BJ (cell line): ENCODE measurements at regions not wholly inside any gene's neighbourhood (a gene's known extent, or its start where the extent isn't known, plus 50 kb on each side); places are given as distances from the start of the nearest gene placed in this dataset.

ENCODE experiments used
- CTCF ChIA-PET: fragments of 350-600 bp; formaldehyde crosslinking; extraction: SDS; loops from one replicate; lab custom pipeline; 2021; ENCODE audit warnings: antibody characterized with exemption, inconsistent platforms; lab: Yijun Ruan, JAX
- POLR2A ChIA-PET: fragments of 300-600 bp; sonication (Branson Sonifier 250); formaldehyde crosslinking; extraction: SDS; loops from one replicate; lab custom pipeline; 2021; ENCODE audit warnings: antibody characterized with exemption; lab: Charles Lee
- DNase-seq: peaks from one replicate; pipeline ENCODE4 v3.0.0-alpha.2; 2011; ENCODE audit warnings: low read depth
- H3K27me3 ChIP-seq: 2 replicates; pipeline ENCODE4 v1.6.0; 2011; ENCODE audit warnings: low read length; ENCODE audit not compliant: control insufficient read depth, insufficient read depth
- H3K36me3 ChIP-seq: 2 replicates; pipeline ENCODE4 v1.5.1; 2011; ENCODE audit warnings: low read length; ENCODE audit not compliant: control insufficient read depth, insufficient read depth
- H3K4me3 ChIP-seq: 2 replicates; pipeline ENCODE4 v1.5.1; 2011; ENCODE audit warnings: low read depth, mild to moderate bottlenecking, control low read depth, low read length
- TF ChIP-seq, protein P1 (sequence below): IDR thresholded peaks from 2 replicates; pipeline ENCODE4 v1.5.1; 2011; ENCODE audit warnings: low read depth, mild to moderate bottlenecking, control low read depth, inconsistent platforms, low read length, moderate library complexity; ENCODE audit not compliant: insufficient read depth

DNA sequence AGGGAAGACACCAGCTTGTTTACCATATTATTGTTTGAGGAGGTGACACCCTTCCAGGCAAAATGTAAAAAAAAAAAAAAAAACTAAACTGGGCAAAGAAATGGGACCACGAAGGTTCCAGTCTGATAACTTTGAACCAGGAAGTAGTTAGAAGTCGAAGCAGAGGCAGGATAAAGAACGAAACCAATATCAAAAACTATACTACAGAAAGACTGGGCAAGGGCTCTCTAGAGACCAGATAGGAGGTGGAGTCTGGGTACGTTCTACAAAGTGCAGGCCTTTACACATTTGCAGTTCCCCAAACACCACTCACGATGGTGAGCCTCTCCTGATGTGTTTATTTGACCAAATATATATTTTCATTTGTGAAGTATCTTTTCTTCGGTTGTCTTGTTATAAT lies 125.7 kb upstream of the CDK1 start:
- no peak overlapping the region for H3K4me3 ChIP-seq
- TF ChIP-seq, protein P1, sequence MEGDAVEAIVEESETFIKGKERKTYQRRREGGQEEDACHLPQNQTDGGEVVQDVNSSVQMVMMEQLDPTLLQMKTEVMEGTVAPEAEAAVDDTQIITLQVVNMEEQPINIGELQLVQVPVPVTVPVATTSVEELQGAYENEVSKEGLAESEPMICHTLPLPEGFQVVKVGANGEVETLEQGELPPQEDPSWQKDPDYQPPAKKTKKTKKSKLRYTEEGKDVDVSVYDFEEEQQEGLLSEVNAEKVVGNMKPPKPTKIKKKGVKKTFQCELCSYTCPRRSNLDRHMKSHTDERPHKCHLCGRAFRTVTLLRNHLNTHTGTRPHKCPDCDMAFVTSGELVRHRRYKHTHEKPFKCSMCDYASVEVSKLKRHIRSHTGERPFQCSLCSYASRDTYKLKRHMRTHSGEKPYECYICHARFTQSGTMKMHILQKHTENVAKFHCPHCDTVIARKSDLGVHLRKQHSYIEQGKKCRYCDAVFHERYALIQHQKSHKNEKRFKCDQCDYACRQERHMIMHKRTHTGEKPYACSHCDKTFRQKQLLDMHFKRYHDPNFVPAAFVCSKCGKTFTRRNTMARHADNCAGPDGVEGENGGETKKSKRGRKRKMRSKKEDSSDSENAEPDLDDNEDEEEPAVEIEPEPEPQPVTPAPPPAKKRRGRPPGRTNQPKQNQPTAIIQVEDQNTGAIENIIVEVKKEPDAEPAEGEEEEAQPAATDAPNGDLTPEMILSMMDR, result no peak
- H3K27me3 ChIP-seq, result no peaks in the 10 kb centered on the region
- ChIA-PET POLR2A (no interaction called here), CTCF (interaction anchor here (8.4 kb wide), 1 partner anchor 208 kb away, joined by 74 read pairs; no protein-coding TSS in a partner anchor)
- no peaks in the 10 kb centered on the region for H3K36me3 ChIP-seq
- no peak for DNase-seq

DNA sequence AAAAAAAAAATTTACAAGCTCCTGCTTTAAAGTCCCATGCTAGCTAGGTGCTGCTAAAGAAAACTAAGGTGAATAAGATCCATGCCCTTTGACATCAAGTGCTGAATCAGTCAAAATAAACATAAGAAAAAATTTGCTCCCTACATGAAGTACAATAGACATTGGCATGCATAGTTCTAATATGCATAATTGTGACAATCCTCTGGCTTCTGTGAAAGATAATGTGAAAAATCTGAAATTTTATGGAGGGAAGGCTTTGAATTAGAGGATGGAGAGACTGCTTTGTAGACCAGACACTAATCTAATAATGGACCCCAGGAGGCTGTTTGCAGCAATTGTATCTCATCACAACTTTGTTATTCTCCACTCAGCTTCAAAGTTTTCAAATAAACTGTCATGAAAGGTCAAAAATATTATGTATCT lies 127.9 kb upstream of the CDK1 start:
- CTCF ChIA-PET, result interaction anchor here (0.5 to 8.4 kb wide), 5 partner anchors 11 to 423 kb away, joined by 3 to 74 read pairs (median 3); no protein-coding TSS in a partner anchor
- Histone ChIP-seq H3K36me3 (no peaks in the 10 kb centered on the region), H3K4me3 (no peak overlapping the region), H3K27me3 (no peaks in the 10 kb centered on the region)
- TF ChIP-seq, protein P1, result no peak
- POLR2A ChIA-PET, result interaction anchor here (0.6 kb wide), 1 partner anchor 1407 kb away, joined by 11 read pairs; no protein-coding TSS in a partner anchor
- no peak for DNase-seq

DNA sequence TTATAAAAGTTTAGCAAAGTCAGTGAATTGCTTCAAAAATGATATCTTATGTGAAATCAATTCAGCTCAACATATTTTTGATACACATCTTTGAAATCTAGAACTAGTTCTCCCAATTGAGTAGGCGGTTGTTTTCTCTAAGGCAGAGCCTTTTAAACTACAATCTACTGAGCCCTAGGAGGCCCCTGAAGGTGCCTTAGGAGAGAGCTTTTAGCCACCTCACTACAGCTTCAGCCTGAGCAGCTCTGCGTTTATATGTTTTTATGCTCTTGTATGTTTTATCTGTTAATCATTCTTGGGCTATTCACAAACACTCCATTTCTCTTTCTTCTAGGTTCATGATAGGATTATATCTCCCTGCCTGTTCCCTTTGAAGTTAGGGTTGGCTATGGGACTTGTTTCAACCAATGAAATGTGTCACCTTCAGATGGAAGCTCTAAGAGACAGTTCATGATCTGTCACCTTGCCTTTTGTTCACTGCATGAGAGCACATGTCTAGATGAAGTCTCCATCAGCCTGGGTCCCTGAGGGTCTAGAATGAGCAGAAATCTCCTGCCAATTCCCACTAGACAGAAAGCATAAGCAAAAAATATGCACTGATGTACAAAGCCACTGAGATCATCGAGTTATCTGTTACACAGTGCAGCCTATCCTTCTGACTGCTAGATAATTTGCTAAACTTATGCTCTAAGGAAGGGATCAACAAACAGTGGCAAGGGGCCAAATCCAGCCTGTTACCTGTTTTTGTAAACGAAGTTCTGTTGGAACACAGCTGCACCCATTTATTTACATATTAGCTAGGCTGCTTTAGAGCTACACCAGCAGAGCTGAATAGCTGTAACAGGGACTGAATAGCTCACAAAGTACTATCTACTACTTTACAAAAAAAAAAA lies 128.5 kb upstream of the CDK1 start:
- CTCF ChIA-PET, result interaction anchor here (0.6 to 8.4 kb wide), 10 partner anchors 12 to 554 kb away, joined by 3 to 74 read pairs (median 4); no protein-coding TSS in a partner anchor
- TF ChIP-seq, protein P1, result no peak
- no peak for DNase-seq
- Histone ChIP-seq H3K4me3 (no peak overlapping the region), H3K36me3 (no peaks in the 10 kb centered on the region), H3K27me3 (no peaks in the 10 kb centered on the region)
- POLR2A ChIA-PET, result interaction anchor here (0.6 kb wide), 1 partner anchor 1407 kb away, joined by 11 read pairs; no protein-coding TSS in a partner anchor

DNA sequence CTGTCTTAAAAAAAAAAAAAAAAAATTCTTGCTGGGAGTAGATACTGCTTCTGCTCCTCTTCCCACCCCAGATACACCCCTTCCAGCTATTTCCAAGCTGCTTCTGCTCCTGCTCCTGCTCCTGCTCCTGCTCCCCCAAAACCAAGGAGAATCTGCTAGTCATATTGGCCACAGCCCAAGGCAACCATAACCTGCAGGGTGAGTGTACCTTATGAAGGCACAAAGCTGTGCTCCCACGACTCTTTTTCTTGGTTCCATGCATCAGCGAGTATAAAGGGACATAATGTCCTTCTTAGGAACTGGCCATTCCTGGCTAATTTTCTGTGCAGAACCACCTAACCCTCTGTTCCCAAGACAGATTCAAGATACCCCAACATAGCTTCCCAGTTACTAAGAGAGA lies 129.5 kb upstream of the CDK1 start:
- POLR2A ChIA-PET, result no interaction called here
- H3K36me3 ChIP-seq, result no peaks in the 10 kb centered on the region
- no peak for DNase-seq
- H3K27me3 ChIP-seq, result no peaks in the 10 kb centered on the region
- TF ChIP-seq, protein P1, result no peak
- no peak overlapping the region for H3K4me3 ChIP-seq
- CTCF ChIA-PET, result interaction anchor here (1.3 to 8.4 kb wide), 4 partner anchors 204 to 553 kb away, joined by 3 to 74 read pairs (median 4); no protein-coding TSS in a partner anchor

DNA sequence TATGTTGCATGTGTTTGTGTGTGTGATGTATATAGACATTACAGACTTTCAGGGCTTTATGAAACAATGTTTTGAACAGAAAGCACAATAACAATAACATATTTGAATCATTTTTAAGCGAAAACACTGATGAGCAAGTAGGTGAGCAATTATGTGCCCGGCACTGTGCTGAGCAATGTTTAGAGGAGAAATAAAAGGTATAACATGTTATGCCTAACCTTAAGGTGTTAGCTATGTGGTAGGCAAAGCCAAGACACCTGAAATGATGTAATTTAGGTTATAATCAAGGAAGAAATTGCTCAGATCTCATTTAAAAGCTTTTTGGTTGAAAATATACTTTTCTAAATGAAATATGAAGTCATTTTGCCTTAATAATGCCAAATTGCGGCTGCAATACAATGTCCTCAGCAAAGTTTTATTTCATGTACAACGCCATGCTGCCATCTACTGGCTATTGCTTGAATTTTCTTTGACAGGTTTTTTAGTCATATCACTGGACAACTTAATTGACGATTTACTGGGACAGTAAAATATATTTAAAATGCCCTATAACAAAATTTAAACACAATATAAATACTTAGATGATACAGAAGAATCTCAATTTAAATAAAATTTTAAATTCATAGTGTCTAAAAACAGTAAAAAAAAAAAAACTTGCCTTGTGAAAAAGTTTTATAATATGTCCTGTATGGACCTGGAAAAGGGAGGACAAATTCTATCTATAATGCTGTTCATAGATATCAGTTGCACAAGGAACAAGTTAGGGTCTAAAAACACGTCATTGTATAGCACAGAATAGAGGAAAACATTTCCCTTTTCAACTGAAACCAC lies 131.1 kb upstream of the CDK1 start:
- ChIA-PET CTCF (interaction anchor here (0.6 to 8.4 kb wide), 19 partner anchors 9 to 443 kb away, joined by 3 to 74 read pairs (median 4); no protein-coding TSS in a partner anchor), POLR2A (no interaction called here)
- Histone ChIP-seq H3K27me3 (no peaks in the 10 kb centered on the region), H3K4me3 (no peak overlapping the region), H3K36me3 (no peaks in the 10 kb centered on the region)
- TF ChIP-seq, protein P1, result peak; percentile 70
- DNase-seq, result no peak
